Calu3 (cell line): ENCODE measurements at regions not wholly inside any gene's neighbourhood (a gene's known extent, or its start where the extent isn't known, plus 50 kb on each side); places are given as distances from the start of the nearest gene placed in this dataset.

Source experiments
- BruUV-seq: library from RNA; stranded (reverse); fragments of 400-500 nt; replicated peaks from 2 replicates; lab custom pipeline; 2021; lab: Mats Ljungman, UMichigan
- CTCF ChIA-PET: fragments of 300-600 bp; sonication (Branson Sonifier 250); formaldehyde crosslinking; loops from one replicate; lab custom pipeline; 2022; ENCODE audit warnings: antibody characterized with exemption; lab: Charles Lee
- DNase-seq: peaks from one replicate; pipeline ENCODE4 v3.0.0; 2022
- H3K27ac Mint-ChIP-seq: one replicate; pipeline ENCODE4 v1.8.0; 2022; ENCODE audit warnings: mixed read lengths; ENCODE audit not compliant: unreplicated experiment
- H3K27me3 Mint-ChIP-seq: one replicate; pipeline ENCODE4 v1.8.0; 2022; ENCODE audit warnings: mixed read lengths; ENCODE audit not compliant: unreplicated experiment
- H3K36me3 Mint-ChIP-seq: one replicate; pipeline ENCODE4 v1.8.0; 2022; ENCODE audit warnings: mild to moderate bottlenecking, moderate library complexity, mixed read lengths; ENCODE audit not compliant: insufficient read depth, unreplicated experiment
- H3K4me1 Mint-ChIP-seq: one replicate; pipeline ENCODE4 v1.8.0; 2022; ENCODE audit warnings: mild to moderate bottlenecking, low read depth, mixed read lengths; ENCODE audit not compliant: unreplicated experiment
- H3K4me3 Mint-ChIP-seq: one replicate; pipeline ENCODE4 v1.8.0; 2022; ENCODE audit warnings: mild to moderate bottlenecking, low read depth, moderate library complexity, mixed read lengths; ENCODE audit not compliant: unreplicated experiment
- H3K9me3 Mint-ChIP-seq: one replicate; pipeline ENCODE4 v1.8.0; 2022; ENCODE audit warnings: low read depth, mixed read lengths; ENCODE audit not compliant: unreplicated experiment
- intact Hi-C: fragments of 100-400 bp; cut with micrococcal nuclease; formaldehyde crosslinking; loops from one replicate; pipeline ENCODE4 v1.10.0; 2022; ENCODE audit not compliant: unreplicated experiment
- TF ChIP-seq, protein P1 (sequence below): fragments of 200-600 bp; IDR thresholded peaks from one replicate; pipeline ENCODE4 v1.8.0; 2022; ENCODE audit warnings: antibody characterized with exemption; ENCODE audit not compliant: unreplicated experiment

DNA sequence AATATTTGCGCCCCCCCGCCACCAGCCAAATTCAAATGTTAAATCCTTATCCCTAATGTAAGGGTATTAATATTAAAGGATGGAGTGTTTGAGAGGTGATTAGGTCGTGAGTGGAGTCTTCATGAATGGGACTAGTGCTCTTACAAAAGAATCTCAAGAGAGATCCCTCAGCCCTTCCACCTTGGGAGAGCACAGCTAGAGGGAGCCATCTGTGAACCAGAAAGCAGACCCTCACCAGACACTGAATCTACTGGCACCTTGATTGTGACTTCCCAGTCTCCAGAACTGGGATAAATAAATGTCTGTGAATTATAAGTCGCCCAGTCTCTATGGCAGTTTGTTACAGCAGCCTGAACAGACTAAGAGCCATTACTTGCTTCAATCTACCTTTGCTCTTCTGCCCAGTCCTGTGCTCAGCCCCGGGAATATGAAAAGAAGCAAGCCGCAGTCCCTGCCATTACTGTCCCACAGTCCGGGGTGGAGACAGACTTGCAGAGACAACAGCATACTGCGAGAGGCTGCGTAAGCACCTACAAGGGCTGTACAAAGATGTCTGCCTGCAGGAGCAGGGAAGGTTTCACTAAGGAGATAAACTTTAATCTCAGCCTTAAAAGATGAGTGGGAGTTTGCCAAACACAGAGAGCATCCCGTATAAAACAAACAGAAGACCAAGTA lies 110.7 kb upstream of the TMCO5A start:
- no peak overlapping the region for H3K4me3 Mint-ChIP-seq
- H3K27ac Mint-ChIP-seq, result no peak overlapping the region
- H3K9me3 Mint-ChIP-seq, result no peaks in the 10 kb centered on the region
- intact Hi-C loops, result no loop called here
- TF ChIP-seq, protein P1, sequence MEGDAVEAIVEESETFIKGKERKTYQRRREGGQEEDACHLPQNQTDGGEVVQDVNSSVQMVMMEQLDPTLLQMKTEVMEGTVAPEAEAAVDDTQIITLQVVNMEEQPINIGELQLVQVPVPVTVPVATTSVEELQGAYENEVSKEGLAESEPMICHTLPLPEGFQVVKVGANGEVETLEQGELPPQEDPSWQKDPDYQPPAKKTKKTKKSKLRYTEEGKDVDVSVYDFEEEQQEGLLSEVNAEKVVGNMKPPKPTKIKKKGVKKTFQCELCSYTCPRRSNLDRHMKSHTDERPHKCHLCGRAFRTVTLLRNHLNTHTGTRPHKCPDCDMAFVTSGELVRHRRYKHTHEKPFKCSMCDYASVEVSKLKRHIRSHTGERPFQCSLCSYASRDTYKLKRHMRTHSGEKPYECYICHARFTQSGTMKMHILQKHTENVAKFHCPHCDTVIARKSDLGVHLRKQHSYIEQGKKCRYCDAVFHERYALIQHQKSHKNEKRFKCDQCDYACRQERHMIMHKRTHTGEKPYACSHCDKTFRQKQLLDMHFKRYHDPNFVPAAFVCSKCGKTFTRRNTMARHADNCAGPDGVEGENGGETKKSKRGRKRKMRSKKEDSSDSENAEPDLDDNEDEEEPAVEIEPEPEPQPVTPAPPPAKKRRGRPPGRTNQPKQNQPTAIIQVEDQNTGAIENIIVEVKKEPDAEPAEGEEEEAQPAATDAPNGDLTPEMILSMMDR, result no peak
- no peaks in the 10 kb centered on the region for H3K36me3 Mint-ChIP-seq
- H3K27me3 Mint-ChIP-seq, result no peaks in the 10 kb centered on the region
- BruUV-seq, result no TSS peak
- CTCF ChIA-PET, result no interaction called here
- DNase-seq, result no peak
- H3K4me1 Mint-ChIP-seq, result peaks cover 9% of the 10 kb centered on the region

DNA sequence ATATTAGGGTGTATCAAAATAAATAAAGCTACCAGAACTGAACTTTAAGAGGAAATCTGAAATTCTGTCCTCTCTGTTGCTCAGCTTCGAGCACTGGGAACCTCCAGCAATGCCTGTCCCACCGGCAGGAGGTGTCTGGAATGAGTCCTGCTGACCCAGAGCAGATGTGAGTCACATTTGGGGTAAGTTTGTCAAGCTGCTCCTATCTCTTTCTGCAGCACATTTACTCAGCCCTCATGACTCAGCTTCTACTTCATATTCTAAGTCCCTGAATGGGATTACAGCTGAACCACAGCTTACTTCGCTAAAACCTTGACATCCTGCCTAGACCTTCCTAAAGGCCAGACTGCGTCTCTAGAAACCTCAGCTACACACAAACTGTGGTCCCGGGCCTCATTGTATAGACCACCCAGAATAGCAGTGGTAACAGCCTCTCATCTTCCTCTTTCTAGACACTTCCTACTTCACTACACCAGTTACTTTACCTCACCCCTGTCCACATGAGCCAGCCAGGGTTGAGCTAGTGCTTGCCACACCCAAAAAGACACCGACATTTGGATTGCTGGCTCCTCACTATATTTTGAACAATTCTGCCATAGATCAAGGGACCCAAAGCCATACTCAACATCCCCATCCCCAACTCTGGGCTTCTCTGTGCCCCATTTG lies 109.6 kb upstream of the TMCO5A start:
- no peak overlapping the region for H3K27ac Mint-ChIP-seq
- BruUV-seq, result no TSS peak
- intact Hi-C loops, result no loop called here
- H3K9me3 Mint-ChIP-seq, result no peaks in the 10 kb centered on the region
- no peak overlapping the region for H3K4me3 Mint-ChIP-seq
- CTCF ChIA-PET, result interaction anchor here (0.7 kb wide), 1 partner anchor 133 kb away, joined by 5 read pairs; no protein-coding TSS in a partner anchor
- DNase-seq, result peak; percentile 17
- H3K36me3 Mint-ChIP-seq, result no peaks in the 10 kb centered on the region
- TF ChIP-seq, protein P1, result no peak
- no peaks in the 10 kb centered on the region for H3K27me3 Mint-ChIP-seq
- peaks cover 9% of the 10 kb centered on the region for H3K4me1 Mint-ChIP-seq

DNA sequence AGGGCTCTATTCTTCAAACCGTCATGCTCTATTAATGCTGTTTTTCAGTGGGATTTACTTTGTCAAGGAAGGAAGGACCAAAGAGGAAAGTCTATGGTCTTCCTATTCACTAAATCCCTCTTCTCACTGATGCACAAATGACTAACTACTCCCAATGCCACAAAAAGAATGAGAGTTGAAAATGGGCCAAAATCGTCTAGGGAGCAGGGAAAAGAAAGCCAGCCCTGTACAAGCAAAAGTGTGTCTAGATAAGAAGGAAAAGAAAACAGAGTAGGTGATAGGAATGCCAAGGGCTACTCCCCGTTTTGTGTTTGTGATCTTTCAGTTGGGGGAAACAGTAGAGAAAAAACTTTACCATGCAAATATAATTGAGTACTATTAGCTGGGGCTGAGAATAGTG lies 97.2 kb upstream of the TMCO5A start:
- intact Hi-C loops, result no loop called here
- H3K4me1 Mint-ChIP-seq, result no peaks in the 10 kb centered on the region
- CTCF ChIA-PET, result no interaction called here
- no peak for DNase-seq
- no TSS peak for BruUV-seq
- no peaks in the 10 kb centered on the region for H3K36me3 Mint-ChIP-seq
- no peaks in the 10 kb centered on the region for H3K27me3 Mint-ChIP-seq
- TF ChIP-seq, protein P1, result no peak
- peaks cover 4% of the 10 kb centered on the region for H3K9me3 Mint-ChIP-seq
- H3K4me3 Mint-ChIP-seq, result no peak overlapping the region
- no peak overlapping the region for H3K27ac Mint-ChIP-seq

DNA sequence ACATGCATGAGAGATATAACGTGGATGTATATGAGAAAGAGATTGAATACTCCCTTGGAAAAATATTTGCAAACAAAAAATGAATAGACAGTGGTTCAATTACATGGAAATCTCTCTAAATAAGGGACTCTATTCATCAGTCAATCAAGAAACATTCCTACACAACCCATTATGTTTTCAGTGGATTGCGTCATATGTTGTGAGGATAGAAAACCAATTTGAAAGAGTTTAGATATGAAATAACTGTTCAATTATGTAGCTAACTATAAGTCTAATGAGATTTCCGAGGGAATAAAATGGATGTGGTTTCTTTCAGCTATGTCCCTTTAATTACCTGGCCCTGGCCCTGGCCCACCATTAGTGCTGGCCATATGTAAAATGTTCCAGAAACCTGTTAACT lies 86.7 kb upstream of the TMCO5A start:
- intact Hi-C loops, result no loop called here
- Mint-ChIP-seq H3K9me3 (no peaks in the 10 kb centered on the region), H3K27me3 (no peaks in the 10 kb centered on the region), H3K36me3 (no peaks in the 10 kb centered on the region), H3K4me3 (no peak overlapping the region), H3K27ac (no peak overlapping the region), H3K4me1 (no peaks in the 10 kb centered on the region)
- TF ChIP-seq, protein P1, result no peak
- CTCF ChIA-PET, result no interaction called here
- no TSS peak for BruUV-seq
- DNase-seq, result no peak
